RKO (cell line): ENCODE measurements at regions not wholly inside any gene's neighbourhood (a gene's known extent, or its start where the extent isn't known, plus 50 kb on each side); places are given as distances from the start of the nearest gene placed in this dataset.

Experiments used
- DNase-seq: peaks from one replicate; pipeline ENCODE4 v3.0.0-alpha.2; 2016; ENCODE audit warnings: low spot score

DNA sequence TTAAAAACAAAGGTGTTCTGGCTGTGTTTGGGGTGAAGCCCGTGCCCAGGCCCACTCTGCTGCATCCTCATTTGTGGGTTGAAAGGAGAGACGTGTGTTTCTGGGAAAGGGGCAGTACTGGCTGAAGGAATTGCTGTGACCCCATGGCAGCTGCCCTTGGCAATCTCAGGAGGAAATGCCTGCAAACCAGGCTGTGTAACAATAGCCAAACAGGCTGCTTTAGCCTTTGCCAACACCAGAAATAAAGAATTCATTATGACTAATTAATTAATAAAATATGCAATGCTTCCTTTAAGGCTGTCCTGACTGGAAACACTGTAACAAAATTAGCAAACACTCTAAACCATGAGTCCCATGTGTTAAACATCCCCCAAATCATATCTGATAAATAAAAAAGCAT lies 53.0 kb upstream of the KRR1 start:
- no peak for DNase-seq

DNA sequence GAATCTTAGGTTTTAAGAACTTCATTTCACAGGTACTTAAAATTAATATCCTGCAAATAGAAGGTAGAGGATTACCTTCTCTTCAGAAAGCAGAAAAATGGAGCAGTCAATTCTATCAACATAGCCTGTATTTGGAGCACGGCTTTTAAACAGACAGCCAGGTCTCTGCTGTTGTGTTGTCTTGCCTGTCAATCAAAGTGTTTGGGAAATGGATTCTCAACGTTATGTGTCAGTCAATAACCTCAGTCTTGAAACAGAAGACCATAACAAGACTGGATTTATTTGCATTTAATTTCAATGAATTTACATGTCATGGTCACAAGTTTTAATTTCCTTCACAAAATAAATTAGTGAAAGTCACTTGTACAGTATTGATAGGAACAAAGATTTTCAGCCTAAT lies 51.9 kb upstream of the KRR1 start:
- no peak for DNase-seq

DNA sequence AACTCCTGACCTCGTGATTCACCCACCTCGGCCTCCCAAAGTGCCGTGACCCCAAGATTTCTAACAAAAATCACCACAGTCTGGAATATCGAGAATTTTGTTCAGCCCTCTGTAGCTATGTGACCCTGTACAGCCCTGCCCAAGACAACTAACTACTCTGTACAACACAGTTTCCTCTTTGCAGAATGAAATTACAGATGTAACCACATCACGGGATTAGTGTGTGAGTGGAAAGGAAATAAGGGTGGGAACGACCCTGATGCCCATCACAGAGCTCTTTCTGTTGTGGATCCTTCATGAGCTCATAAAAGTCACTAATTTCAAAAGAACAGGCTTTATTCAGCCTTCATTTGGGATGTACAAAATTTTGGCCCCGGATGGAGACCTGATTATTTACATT lies 50.5 kb upstream of the KRR1 start:
- DNase-seq, result no peak
